Suppressor macrophage treated with lipopolysaccharide for 4 hours (primary cell): ENCODE measurements at regions not wholly inside any gene's neighbourhood (a gene's known extent, or its start where the extent isn't known, plus 50 kb on each side); places are given as distances from the start of the nearest gene placed in this dataset.
"Not testable (repeated sequence)": the region's sequence is repeated elsewhere in the genome, so short reads cannot be mapped to it uniquely, and the experiment has no call there.

Source experiments
- DNase-seq: peaks from one replicate; pipeline ENCODE4 v3.0.0-alpha.2; 2020

- DNase-seq: not testable (repeated sequence)
Observed at GRCh38 chr7:138221388-138221787, 145.1 kb downstream of the AKR1D1 start.

DNA sequence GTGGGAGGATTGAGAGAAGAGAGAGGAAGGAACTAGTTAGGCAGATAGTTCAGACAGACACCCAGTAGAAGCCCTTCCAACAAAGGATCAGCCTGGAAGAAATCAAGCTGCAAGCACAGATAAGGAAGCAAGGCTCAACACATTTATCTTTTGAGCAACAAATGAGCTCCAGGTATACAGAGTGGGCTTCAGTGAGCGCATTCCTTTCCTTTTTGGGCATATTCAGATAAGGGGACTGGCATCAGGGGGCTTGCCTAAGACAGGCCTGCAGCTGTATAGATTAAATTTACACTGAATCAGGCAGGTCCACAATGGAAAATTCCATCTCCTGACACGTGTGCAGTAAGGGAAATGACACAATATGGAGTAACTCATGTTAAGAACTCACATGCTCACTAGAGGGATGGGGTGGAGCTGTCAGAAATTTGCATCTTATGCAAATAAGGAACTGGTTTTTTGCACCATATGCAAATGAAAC, 147.2 kb downstream of the AKR1D1 start:
- DNase-seq: no peak

GRCh38 chr7:138226001-138226476, 149.8 kb downstream of the AKR1D1 start:
- DNase-seq: peak; percentile 11

- DNase-seq: no peak
Observed at GRCh38 chr7:138226745-138227279, 150.6 kb downstream of the AKR1D1 start.

DNA sequence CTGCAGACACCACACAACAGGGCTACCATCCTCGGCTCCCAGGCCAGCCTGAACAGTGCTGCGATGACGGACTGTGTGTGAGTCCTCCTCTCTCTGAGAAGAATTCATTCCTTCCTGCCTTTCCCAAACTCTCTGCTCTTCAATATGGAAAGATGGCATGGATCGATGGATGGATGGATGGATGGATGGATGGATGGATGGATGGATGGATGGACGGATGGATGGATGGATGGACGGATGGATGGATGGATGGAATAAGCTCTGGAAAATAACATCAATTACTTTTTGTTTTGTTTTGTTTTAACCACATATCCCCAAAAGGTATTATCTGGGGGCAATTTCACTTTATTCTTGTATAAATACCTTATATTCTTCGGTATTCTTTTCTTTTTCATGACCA, 151.9 kb downstream of the AKR1D1 start:
- DNase-seq: no peak

DNA sequence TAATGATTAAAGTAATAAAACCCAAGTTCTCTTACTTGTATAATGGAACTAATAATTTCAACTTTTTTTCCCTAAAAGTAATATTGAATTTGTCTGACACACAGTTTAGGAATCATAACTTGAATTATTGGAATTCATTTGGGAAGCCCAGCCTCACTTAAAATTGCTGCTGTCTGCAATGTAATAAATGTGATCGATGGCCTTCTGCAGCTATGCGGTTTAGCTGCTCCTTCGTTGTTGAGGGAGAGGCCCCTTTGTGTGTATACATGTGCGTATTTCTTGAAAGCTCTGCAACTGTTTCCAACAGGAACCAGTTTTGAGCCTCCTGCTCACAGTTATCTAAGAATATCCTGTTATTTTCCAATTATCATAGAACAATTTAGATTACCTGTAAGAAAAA, 152.5 kb downstream of the AKR1D1 start:
- DNase-seq: no peak

- no peak for DNase-seq
Observed at GRCh38 chr7:138233189-138233588, 156.9 kb downstream of the AKR1D1 start.

- no peak for DNase-seq
Observed at GRCh38 chr7:138235207-138235606, 158.9 kb downstream of the AKR1D1 start.

DNA sequence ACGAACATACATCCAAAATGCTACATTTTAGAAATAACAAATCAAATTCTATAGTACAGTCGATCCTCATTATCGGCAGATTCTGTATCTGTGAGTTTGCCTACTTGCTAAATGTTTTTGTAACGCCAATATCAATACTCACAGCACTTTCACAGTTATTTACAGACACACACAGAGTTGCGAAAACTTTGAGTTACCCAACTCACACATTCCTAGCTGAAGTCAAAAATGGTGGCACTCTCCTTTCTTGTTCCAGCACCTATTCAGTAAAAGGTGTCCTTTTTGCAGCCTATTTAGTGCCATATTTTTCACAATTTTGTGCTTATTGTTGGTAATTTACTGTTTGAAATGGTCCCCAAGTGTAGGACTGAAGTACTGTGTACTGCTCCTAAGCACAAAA, 161.7 kb downstream of the AKR1D1 start:
- no peak for DNase-seq

DNA sequence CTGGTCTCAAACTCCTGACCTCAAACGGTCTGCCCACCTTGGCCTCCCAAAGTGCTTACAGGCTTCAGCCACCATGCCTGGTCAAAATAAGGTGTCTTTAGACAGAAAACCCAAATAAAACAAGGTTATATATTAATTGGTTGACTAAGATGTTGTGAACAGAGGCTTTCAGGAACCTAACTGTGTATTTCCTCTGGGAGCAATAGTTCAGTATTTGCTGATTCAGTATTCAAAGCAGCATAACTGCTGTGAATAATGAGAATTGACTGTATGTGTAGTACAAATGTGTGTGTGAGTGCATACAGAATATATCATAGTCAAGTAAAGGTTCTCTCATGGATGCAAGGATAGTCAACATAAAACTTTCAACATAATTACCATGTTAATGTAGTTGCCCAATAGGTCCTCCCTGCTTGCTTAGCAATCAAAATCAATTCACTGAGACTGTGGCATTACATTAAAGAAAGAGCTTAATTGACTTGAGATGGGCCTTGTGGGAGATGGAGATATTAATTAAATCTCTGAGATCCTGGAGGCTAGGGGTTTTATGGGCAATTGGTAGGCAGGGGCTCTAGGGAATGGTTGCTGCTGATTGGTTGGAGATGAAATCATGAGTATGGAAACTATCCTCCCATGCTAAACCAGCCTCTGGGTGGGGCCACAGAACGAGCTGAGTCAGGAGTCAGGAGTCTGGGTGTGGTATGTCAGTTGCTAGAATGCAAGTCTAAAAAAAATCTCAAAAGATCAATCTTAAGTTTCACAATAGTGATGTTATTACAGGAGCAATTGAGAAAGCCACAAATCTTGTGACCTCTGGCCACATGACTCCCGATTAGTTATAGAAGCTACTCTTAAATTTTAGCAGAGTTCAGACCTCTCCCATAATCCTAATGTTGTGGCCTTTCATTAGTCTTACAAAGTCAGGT, 162.7 kb downstream of the AKR1D1 start:
- DNase-seq: peak; percentile 35

DNA sequence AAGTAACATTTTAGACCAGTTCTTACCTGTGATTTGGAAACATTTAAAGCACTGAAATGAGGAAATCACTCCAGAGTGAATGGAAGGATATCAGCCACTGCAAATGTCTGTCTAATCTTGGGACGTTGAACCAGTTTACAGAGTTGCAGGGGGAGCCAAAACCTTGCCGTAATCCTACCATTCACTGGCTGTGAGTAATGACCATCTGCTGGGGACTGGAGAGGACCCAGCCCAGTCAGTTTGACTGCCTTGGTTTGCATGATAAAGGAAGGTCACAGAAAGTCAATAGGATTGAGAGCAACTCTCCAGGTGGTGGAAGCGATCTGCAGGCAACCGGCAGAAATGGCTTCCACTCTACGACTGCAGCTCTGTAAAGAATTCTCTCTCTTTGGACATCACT, 167.2 kb downstream of the AKR1D1 start:
- no peak for DNase-seq

DNA sequence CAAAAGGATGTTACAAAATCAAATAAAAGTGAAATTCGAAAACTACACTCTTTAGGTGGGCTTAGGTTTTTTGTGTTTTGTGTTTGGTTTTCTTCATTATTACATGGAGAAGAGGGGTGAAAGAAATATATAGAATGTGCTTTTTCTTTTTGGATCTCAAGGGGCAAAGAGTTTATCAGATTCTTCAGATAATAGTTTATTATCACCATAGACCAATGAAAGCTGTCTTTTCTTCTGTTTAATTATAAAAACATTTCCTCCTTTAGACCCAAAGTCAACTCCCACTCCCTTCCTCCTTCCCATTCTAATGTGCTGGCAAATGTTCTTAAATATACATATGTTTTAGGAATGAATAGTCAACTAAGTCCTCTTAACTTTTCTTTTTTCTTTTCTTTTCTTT, 167.6 kb downstream of the AKR1D1 start:
- no peak for DNase-seq

- DNase-seq: no peak
Observed at GRCh38 chr7:138244606-138245005, 168.3 kb downstream of the AKR1D1 start.

- DNase-seq: no peak
Observed at GRCh38 chr7:138245216-138245615, 169.0 kb downstream of the AKR1D1 start.

DNA sequence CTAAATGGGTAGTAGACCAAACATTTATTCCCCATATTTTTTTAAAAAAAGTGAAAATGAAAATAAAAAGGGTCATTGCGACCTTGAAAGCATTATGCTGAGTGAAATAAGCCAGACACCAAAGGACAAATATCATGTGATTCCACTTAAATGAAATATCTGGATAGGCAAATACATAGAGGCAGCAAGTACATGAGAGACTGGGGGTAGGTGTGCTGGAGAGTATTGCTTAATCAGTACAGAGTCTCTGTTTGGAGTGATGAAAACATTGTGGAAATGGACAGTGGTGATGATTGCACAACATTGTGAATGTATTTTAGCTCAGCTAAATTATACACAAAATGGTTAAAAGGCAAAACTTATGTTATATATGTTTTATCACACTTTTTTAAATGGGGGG, 169.4 kb downstream of the AKR1D1 start:
- DNase-seq: peak; percentile 57

GRCh38 chr7:138246428-138246827, 170.2 kb downstream of the AKR1D1 start:
- no peak for DNase-seq

DNA sequence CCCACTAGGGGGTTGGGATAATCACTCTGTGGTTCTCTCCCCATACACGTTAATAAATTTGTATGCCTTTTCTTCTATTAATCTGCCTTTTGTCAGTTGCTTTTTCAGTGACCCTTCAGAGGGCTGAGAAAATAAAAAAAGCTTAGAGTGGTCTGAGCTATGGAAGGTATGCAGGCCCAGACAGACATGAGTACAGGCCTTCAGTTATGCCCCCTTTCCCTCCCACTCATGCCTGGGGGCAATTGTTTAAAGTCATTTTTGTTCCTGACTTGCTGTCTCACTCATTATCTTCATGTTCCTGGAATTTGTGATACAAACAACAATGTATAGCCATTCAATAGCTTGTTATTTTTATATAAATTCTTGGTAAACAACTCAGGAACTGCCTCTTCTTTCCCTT, 170.8 kb downstream of the AKR1D1 start:
- DNase-seq: no peak

DNA sequence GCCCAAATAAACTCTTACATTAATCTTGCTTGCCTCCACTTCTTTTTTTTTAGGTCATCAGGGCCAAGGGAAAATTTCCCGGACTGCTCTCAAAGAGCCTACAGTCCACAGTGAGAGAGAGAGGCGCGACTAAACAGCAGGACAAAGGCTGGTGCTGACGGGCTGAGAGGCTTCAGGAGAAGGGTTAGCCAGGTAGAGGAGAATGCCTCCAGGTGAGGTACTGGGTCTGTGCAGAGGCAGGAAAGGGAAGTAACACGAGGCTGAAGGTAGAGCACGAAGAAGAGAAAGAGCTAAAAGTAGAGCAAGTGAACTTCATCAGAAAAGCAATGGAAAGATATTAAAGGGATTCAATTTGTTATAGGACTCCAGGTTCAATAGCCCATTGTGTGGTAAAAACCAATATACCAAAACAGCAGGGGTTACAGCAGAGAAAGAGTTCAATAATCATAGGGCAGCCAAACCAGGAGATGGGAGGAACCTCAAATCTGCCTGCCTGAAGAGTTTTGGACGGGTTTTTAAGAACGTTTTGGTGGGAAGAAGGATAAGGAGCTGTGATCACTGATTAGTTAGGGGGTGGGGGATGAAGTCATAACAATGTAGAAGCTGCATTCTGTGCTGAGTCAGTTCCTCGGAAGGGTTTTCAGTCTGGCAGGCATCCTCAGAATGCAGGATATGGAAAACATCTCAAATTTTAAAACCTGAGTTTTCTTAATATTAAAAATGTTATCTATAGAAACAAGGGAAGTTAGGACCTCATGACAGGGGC, 171.5 kb downstream of the AKR1D1 start:
- no peak for DNase-seq

DNA sequence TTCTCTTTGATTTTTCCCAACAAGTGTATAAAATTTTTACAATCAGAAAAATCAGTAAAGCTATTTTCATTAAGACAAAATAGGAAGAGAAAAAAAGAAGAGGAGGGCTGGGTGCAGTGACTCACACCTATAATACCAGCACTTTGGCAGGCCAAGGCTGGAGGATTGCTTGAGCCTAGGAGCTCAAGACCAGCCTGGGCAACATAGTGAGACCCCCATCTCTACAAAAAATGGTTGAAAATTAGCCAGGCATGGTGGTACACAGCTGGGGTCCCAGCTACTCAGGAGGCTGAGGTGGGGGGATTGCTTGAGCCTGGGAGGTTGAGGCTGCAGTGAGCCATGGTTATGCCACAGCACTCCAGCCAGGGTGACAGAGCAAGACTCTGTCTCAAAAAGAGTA, 172.3 kb downstream of the AKR1D1 start:
- no peak for DNase-seq

DNA sequence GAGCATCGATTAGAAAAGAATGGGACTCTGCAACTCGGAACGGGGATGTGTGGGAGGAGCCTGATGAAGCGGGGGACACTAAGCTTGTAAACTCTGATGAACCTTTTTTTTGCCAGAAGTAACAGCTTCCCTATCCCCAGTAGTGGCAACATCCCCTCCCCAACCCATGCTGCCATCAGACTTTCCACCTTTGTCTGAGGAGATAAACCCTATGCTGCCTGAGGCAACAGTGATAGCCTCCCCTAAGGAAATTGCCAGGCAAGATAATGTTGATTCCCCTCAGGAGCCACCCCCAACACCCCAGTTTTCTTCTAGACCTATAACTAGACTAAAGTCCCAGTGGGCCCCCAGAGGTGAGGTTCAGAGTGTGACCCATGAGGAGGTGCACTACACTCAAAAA, 173.7 kb downstream of the AKR1D1 start:
- DNase-seq: no peak

DNA sequence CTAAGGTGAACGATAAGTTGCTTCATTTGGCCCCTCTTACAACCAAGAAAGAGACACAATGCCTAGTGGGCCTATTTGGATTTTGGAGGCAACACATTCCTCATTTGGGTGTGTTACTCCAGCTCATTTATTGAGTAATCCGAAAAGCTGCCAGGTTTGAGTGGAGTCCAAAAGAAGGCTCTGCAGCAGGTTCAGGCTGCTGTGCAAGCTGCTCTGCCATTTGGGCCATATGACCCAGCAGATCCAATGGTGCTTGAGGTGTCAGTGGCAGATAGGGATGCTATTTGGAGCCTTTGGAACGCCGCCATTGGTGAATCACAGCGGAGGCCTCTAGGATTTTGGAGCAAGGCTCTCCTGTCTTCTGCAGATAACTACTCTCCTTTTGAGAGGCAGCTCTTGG, 176.4 kb downstream of the AKR1D1 start:
- not testable (repeated sequence) for DNase-seq

GRCh38 chr7:138254444-138254843, 178.2 kb downstream of the AKR1D1 start:
- no peak for DNase-seq

DNA sequence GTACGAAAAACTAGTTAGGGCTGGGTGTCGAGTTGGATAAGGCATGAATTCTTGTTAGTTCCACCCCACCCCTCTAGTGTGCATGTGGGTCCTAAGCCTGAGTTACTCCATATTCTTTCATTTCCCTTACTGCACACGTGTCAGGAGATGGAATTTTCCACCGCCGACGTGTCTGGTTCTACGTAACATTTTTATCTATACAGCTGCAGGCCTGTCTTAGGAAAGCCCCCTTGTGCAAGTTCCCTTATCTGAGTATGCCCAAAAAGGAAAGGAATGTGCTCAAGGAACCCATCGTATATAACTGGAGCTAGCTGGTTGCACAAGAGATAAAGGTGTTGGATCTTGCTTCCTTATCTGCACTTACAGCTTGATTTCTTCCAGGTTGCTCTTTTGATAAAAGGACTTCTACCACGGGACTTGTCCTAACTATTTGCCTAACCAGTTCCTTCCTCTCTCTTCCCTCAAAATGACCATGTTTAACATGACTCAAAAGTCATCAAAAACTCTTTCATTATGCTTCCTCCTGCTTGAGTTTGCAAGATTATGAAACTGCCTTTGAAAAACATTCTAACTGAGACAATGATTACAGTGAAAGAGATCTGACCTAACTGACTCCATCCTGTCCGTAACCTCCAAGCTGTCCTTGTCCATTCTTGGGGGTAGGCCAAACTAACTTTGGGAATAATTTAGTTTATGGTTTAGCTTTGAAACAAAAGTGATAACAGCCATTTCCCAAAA, 181.4 kb downstream of the AKR1D1 start:
- peak; percentile 91 for DNase-seq
